ENCODE measurements at regions not wholly inside any gene's neighbourhood (a gene's known extent, or its start where the extent isn't known, plus 50 kb on each side); places are given as distances from the start of the nearest gene placed in this dataset.
"Not testable (repeated sequence)": the region's sequence is repeated elsewhere in the genome, so short reads cannot be mapped to it uniquely, and the experiment has no call there.

DNA sequence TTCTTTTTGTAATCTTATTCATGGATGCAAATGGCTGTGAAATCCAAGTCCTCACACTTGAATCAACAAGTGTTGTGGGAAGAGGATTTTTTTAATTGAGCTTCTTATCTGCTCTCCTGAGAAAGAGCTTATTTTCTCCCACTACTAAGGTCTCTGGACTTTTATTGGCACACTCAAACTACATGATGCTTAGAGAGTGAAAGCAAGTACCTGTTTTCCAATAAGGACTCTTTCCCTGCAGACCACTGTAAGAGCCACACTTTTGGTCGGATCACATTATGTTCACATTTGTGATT, 546.4 kb upstream of the ARRDC3 start:
- Mint-ChIP-seq H3K9me3 (ENCODE audit: low read depth, unreplicated experiment) (no peaks in the 10 kb centered on the region), H3K4me1 (ENCODE audit: low read depth, unreplicated experiment) (no peaks in the 10 kb centered on the region), H3K4me3 (ENCODE audit: low read depth, unreplicated experiment) (no peak overlapping the region), H3K27me3 (ENCODE audit: unreplicated experiment) (no peaks in the 10 kb centered on the region), H3K27ac (ENCODE audit: unreplicated experiment) (no peak overlapping the region), H3K36me3 (ENCODE audit: insufficient read depth, unreplicated experiment) (no peaks in the 10 kb centered on the region)
- DNase-seq = no peak
- no TSS peak for BruUV-seq (replicated peaks)
- intact Hi-C loops (cut with micrococcal nuclease; ENCODE audit: unreplicated experiment) = loop anchor here (2.0 to 5.0 kb wide), 4 partner anchors 287 to 427 kb away; no protein-coding TSS in a partner anchor
- CTCF ChIA-PET = interaction anchor here (1.5 kb wide), 1 partner anchor 287 kb away, joined by 5 read pairs; no protein-coding TSS in a partner anchor
- TF ChIP-seq, protein P1, sequence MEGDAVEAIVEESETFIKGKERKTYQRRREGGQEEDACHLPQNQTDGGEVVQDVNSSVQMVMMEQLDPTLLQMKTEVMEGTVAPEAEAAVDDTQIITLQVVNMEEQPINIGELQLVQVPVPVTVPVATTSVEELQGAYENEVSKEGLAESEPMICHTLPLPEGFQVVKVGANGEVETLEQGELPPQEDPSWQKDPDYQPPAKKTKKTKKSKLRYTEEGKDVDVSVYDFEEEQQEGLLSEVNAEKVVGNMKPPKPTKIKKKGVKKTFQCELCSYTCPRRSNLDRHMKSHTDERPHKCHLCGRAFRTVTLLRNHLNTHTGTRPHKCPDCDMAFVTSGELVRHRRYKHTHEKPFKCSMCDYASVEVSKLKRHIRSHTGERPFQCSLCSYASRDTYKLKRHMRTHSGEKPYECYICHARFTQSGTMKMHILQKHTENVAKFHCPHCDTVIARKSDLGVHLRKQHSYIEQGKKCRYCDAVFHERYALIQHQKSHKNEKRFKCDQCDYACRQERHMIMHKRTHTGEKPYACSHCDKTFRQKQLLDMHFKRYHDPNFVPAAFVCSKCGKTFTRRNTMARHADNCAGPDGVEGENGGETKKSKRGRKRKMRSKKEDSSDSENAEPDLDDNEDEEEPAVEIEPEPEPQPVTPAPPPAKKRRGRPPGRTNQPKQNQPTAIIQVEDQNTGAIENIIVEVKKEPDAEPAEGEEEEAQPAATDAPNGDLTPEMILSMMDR (IDR thresholded peaks at IDR 0.05; ENCODE audit: unreplicated experiment) = no peak

DNA sequence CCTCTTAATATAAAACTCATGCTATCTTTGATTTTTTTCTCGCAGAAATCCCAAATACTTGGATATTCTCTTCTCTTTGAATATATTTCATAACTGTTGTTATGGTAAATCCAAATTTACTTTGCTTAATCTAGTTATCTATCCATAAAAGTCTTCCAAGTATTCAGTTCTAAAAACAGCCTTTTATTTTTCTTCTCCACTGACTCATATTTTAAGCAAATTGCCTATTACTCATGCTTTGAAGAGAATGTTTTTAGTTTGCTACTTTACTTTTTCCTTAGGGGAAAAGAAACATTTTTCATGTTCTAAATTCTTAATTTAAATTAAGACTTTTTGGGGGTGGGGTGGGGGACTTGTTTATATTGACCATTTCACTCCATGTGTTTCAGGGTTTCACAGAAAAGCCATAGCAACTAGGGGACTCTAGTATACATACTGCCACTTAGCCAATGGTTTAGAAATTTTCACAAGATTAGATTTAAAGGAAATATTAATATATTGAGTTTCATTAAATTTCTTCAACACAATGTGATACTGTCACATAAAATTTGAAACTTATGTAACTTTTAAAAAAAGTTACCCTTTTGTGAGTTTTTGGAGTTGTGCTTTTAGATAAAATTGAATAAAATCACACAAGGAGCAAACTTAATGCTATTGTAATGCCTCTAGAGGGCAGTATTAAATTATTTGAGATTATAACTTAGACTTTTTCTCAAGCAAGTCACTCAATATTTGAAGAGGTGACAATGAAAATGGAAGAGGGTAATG, 545.8 kb upstream of the ARRDC3 start:
- no peak overlapping the region for H3K27ac Mint-ChIP-seq (ENCODE audit: unreplicated experiment)
- H3K36me3 Mint-ChIP-seq (ENCODE audit: insufficient read depth, unreplicated experiment) = no peaks in the 10 kb centered on the region
- intact Hi-C loops (cut with micrococcal nuclease; ENCODE audit: unreplicated experiment) = loop anchor here (2.0 to 5.0 kb wide), 4 partner anchors 287 to 427 kb away; no protein-coding TSS in a partner anchor
- BruUV-seq (replicated peaks) = no TSS peak
- CTCF ChIA-PET = interaction anchor here (1.5 kb wide), 1 partner anchor 287 kb away, joined by 5 read pairs; no protein-coding TSS in a partner anchor
- TF ChIP-seq, protein P1 (IDR thresholded peaks at IDR 0.05; ENCODE audit: unreplicated experiment) = peak; percentile 39
- no peaks in the 10 kb centered on the region for H3K27me3 Mint-ChIP-seq (ENCODE audit: unreplicated experiment)
- H3K4me3 Mint-ChIP-seq (ENCODE audit: low read depth, unreplicated experiment) = no peak overlapping the region
- no peaks in the 10 kb centered on the region for H3K9me3 Mint-ChIP-seq (ENCODE audit: low read depth, unreplicated experiment)
- no peaks in the 10 kb centered on the region for H3K4me1 Mint-ChIP-seq (ENCODE audit: low read depth, unreplicated experiment)
- no peak for DNase-seq

DNA sequence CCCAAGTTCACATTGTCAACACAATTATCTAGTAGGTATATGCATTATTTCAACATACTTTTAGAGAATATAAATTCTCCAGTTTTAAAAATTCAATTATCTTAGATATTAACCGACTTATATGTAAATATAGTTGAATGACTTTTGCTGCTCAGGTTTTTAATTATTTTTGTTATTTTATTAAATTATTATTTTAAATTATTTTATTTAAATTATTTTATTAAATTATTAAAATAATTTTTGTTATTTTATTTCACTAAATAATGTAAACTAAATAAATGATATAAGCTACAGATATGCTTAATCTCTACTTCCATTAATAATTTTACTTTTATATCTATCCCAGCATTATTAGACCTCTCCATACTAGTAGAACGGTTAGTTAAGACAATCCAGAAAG, 544.3 kb upstream of the ARRDC3 start:
- no peak overlapping the region for H3K4me3 Mint-ChIP-seq (ENCODE audit: low read depth, unreplicated experiment)
- H3K9me3 Mint-ChIP-seq (ENCODE audit: low read depth, unreplicated experiment) = no peaks in the 10 kb centered on the region
- no TSS peak for BruUV-seq (replicated peaks)
- no peaks in the 10 kb centered on the region for H3K4me1 Mint-ChIP-seq (ENCODE audit: low read depth, unreplicated experiment)
- TF ChIP-seq, protein P1 (IDR thresholded peaks at IDR 0.05; ENCODE audit: unreplicated experiment) = no peak
- H3K36me3 Mint-ChIP-seq (ENCODE audit: insufficient read depth, unreplicated experiment) = no peaks in the 10 kb centered on the region
- CTCF ChIA-PET = no interaction called here
- no peaks in the 10 kb centered on the region for H3K27me3 Mint-ChIP-seq (ENCODE audit: unreplicated experiment)
- H3K27ac Mint-ChIP-seq (ENCODE audit: unreplicated experiment) = no peak overlapping the region
- no peak for DNase-seq
- intact Hi-C loops (cut with micrococcal nuclease; ENCODE audit: unreplicated experiment) = loop anchor here (5.0 kb wide), 2 partner anchors 285 to 425 kb away; no protein-coding TSS in a partner anchor

DNA sequence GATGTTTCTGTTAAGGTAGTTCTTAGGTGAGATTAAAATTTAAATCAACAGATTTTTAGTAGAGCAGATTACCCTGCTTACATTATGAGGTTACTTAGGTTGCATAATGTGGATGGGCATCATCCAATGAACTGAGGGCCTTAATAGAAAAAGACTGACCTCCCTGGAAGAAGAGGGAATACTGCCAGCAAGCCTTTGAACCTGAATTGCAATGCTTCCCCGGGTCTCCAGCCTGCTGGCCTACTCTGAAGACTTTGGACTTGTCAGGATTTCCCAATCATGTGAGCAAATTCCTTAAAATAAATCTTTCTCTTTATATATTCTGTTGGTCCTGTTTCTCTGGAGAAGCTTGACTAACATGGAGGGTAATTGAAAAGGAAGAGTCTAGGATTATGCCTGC, 542.1 kb upstream of the ARRDC3 start:
- DNase-seq = no peak
- H3K9me3 Mint-ChIP-seq (ENCODE audit: low read depth, unreplicated experiment) = no peaks in the 10 kb centered on the region
- CTCF ChIA-PET = no interaction called here
- no peaks in the 10 kb centered on the region for H3K4me1 Mint-ChIP-seq (ENCODE audit: low read depth, unreplicated experiment)
- intact Hi-C loops (cut with micrococcal nuclease; ENCODE audit: unreplicated experiment) = loop anchor here (5.0 kb wide), 2 partner anchors 283 to 423 kb away; no protein-coding TSS in a partner anchor
- BruUV-seq (replicated peaks) = no TSS peak
- H3K27ac Mint-ChIP-seq (ENCODE audit: unreplicated experiment) = no peak overlapping the region
- no peak overlapping the region for H3K4me3 Mint-ChIP-seq (ENCODE audit: low read depth, unreplicated experiment)
- H3K36me3 Mint-ChIP-seq (ENCODE audit: insufficient read depth, unreplicated experiment) = no peaks in the 10 kb centered on the region
- TF ChIP-seq, protein P1 (IDR thresholded peaks at IDR 0.05; ENCODE audit: unreplicated experiment) = no peak
- H3K27me3 Mint-ChIP-seq (ENCODE audit: unreplicated experiment) = no peaks in the 10 kb centered on the region

DNA sequence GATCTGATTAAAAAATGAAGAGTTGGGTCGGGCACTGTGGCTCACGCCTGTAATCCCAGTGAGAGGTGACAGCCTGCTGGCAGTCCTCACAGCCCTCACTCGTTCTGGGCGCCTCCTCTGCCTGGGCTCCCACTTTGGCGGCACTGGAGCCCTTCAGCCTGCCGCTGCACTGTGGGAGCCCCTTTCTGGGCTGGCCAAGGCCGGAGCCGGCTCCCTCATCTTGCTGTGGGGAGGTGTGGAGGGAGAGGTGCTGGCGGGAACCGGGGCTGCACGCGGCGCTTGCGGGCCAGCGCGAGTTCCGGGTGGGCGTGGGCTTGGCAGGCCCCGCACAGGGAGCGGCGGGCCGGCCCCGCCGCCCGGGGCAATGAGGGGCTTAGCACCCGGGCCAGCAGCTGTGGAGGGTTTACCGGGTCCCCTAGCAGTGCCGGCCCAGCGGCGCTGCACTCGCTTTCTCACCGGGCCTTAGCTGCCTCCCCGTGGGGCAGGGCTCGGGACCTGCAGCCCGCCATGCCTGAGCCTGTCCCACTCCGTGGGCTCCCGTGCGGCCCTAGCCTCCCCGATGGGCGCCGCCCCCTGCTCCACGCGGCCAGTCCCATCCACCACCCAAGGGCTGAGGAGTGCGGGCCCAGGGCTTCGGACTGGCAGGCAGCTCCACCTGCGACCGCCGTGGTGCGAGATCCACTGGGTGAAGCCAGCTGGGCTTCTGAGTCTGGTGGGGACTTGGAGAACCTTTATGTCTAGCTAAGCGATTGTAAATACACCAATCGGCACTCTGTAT, 534.1 kb upstream of the ARRDC3 start:
- H3K4me3 Mint-ChIP-seq (ENCODE audit: low read depth, unreplicated experiment); H3K27ac Mint-ChIP-seq (ENCODE audit: unreplicated experiment); DNase-seq; H3K36me3 Mint-ChIP-seq (ENCODE audit: insufficient read depth, unreplicated experiment); intact Hi-C loops (cut with micrococcal nuclease; ENCODE audit: unreplicated experiment); H3K27me3 Mint-ChIP-seq (ENCODE audit: unreplicated experiment); H3K4me1 Mint-ChIP-seq (ENCODE audit: low read depth, unreplicated experiment); BruUV-seq (replicated peaks); H3K9me3 Mint-ChIP-seq (ENCODE audit: low read depth, unreplicated experiment): not testable (repeated sequence)
- CTCF ChIA-PET = interaction anchor here (1.6 kb wide), 1 partner anchor 601 kb away, joined by 4 read pairs; no protein-coding TSS in a partner anchor
